Memory B cell (primary cell): ENCODE measurements at regions not wholly inside any gene's neighbourhood (a gene's known extent, or its start where the extent isn't known, plus 50 kb on each side); places are given as distances from the start of the nearest gene placed in this dataset.
"Not testable (repeated sequence)": the region's sequence is repeated elsewhere in the genome, so short reads cannot be mapped to it uniquely, and the experiment has no call there.

ENCODE experiments used
- ATAC-seq: fragments of 150-1000 bp; cut with Tn5 transposase; 2 replicates; pipeline ENCODE4 v1.10.0; 2021; ENCODE audit warnings: low read depth, mild to moderate bottlenecking, moderate library complexity
- DNase-seq, 2 donors: peaks; one replicate each; pipeline ENCODE4 v3.0.0; 2022; ENCODE audit warnings: low spot score in 2 of 2
- H3K27ac Mint-ChIP-seq: one replicate; pipeline ENCODE4 v1.8.0; 2022; ENCODE audit warnings: mild to moderate bottlenecking, moderate library complexity, mixed read lengths
- H3K27me3 Mint-ChIP-seq: one replicate; pipeline ENCODE4 v1.8.0; 2022; ENCODE audit warnings: mixed read lengths
- H3K36me3 Mint-ChIP-seq: one replicate; pipeline ENCODE4 v1.8.0; 2022; ENCODE audit warnings: mild to moderate bottlenecking, mixed read lengths
- H3K4me1 Mint-ChIP-seq: one replicate; pipeline ENCODE4 v1.8.0; 2022; ENCODE audit warnings: mixed read lengths
- H3K4me3 Mint-ChIP-seq: one replicate; pipeline ENCODE4 v1.8.0; 2022; ENCODE audit warnings: mild to moderate bottlenecking, moderate library complexity, mixed read lengths
- H3K9me3 Mint-ChIP-seq: one replicate; pipeline ENCODE4 v1.8.0; 2022; ENCODE audit warnings: mixed read lengths

- H3K9me3 Mint-ChIP-seq, H3K4me1 Mint-ChIP-seq, H3K27ac Mint-ChIP-seq, DNase-seq, ATAC-seq, H3K4me3 Mint-ChIP-seq, H3K27me3 Mint-ChIP-seq, H3K36me3 Mint-ChIP-seq: not testable (repeated sequence)
These were observed 117.5 kb upstream of the TOP1 start for GRCh38 chr20:40911152-40911551.

DNA sequence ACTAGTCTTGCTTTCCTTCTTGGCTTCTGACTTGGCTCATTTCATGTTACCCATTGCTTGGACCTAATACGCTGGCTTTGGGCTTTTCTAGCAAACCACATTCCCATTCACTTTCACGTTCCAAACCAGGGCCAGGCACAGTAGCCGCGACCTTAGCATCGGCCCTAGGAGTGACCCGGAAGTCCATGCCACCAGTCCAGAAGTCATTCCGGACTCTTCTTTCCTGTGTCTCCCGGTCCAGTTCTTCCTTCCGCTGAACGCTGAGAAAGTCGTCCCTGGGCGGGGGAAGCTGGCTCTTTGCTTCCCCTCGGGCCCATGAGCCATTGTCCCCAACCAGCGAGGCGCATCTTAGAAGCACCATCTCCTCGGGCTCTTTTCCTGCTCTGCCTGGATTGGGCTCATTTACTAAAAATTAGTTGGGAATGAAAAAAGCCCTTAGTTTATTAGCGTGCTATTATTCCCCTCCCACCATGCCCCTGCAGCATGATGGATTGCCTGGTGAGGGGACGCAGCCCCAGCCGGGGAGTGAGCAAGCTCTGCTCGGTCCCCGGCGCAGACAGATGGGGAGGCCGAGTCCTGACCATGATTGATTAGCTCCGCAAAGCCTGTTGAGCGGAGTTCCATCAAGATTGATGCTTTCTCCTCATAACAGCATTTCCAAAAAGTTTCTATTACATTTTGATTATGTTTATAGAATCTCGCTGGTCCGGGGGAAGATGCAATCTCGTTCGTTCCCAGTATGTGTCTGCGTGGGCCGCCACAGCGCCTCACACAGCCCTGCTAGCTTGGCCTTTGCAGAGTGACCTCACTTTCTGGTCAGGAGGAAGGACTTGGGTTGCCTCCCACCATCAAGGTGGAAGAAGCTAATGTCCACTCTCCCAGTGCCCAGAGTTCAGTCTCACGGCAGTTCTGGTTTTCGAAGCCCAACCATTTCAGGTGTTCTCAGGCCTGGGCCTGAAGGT, 115.1 kb upstream of the TOP1 start:
- Mint-ChIP-seq H3K27me3 (peaks cover 2% of the 10 kb centered on the region), H3K4me1 (no peaks in the 10 kb centered on the region), H3K9me3 (no peaks in the 10 kb centered on the region), H3K36me3 (no peaks in the 10 kb centered on the region), H3K4me3 (no peak overlapping the region), H3K27ac (no peak overlapping the region)
- no peak for DNase-seq
- ATAC-seq = no peak

DNA sequence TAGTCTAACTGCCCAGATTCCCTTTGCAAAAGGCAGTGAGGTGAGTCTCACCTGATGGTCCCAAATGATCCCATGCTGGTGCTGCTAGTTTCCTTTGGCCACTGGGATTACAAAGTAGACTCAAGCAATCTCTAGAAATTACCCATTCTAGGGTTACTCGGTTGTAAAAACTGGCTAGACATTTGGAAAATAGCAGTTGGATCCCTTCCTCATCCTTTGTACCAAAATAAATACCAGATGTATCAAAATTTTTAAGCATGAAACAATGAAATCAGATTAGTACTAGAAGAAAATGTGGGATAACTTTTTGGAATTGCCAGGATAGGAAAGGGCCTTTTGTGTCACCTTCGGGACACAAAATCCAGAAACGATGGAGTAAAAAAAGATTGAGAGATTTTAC, 112.9 kb upstream of the TOP1 start:
- ATAC-seq (no peak), DNase-seq (no peak)
- Mint-ChIP-seq H3K4me1 (no peaks in the 10 kb centered on the region), H3K27me3 (peaks cover 2% of the 10 kb centered on the region), H3K36me3 (no peaks in the 10 kb centered on the region), H3K27ac (no peak overlapping the region), H3K4me3 (no peak overlapping the region), H3K9me3 (no peaks in the 10 kb centered on the region)

- H3K4me3 Mint-ChIP-seq = no peak overlapping the region
- H3K9me3 Mint-ChIP-seq = no peaks in the 10 kb centered on the region
- no peak overlapping the region for H3K27ac Mint-ChIP-seq
- ATAC-seq (no peak), DNase-seq (no peak)
- H3K4me1 Mint-ChIP-seq = no peaks in the 10 kb centered on the region
- no peaks in the 10 kb centered on the region for H3K36me3 Mint-ChIP-seq
- H3K27me3 Mint-ChIP-seq = peaks cover 2% of the 10 kb centered on the region
These were observed 112.3 kb upstream of the TOP1 start for GRCh38 chr20:40916276-40916675.

- Mint-ChIP-seq H3K9me3 (no peaks in the 10 kb centered on the region), H3K4me1 (no peaks in the 10 kb centered on the region), H3K27me3 (no peaks in the 10 kb centered on the region), H3K27ac (no peak overlapping the region), H3K36me3 (no peaks in the 10 kb centered on the region), H3K4me3 (no peak overlapping the region)
- no peak for ATAC-seq
- DNase-seq = no peak
These were observed 108.3 kb upstream of the TOP1 start for GRCh38 chr20:40920291-40920690.

DNA sequence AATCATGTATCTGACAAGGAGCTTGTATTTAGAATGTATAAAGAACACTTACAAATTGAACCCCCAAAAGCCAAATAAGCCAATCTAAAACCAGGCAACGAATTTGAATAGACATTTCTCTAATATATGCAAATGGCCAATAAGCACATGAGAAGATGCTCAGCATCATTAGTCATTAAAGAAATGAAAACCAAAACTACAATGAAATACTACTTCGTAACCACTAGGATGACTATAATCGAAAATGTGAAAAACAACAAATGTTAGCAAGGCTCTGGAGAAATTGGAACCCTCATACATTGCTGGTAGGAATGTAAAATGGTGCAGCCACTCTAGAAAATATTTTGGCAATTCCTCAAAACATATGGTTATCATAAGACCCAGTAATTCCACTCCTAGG, 105.8 kb upstream of the TOP1 start:
- H3K27me3 Mint-ChIP-seq = no peaks in the 10 kb centered on the region
- H3K4me3 Mint-ChIP-seq = no peak overlapping the region
- H3K4me1 Mint-ChIP-seq = peaks cover 8% of the 10 kb centered on the region
- DNase-seq (no peak), ATAC-seq (no peak)
- H3K27ac Mint-ChIP-seq = no peak overlapping the region
- no peaks in the 10 kb centered on the region for H3K36me3 Mint-ChIP-seq
- no peaks in the 10 kb centered on the region for H3K9me3 Mint-ChIP-seq

DNA sequence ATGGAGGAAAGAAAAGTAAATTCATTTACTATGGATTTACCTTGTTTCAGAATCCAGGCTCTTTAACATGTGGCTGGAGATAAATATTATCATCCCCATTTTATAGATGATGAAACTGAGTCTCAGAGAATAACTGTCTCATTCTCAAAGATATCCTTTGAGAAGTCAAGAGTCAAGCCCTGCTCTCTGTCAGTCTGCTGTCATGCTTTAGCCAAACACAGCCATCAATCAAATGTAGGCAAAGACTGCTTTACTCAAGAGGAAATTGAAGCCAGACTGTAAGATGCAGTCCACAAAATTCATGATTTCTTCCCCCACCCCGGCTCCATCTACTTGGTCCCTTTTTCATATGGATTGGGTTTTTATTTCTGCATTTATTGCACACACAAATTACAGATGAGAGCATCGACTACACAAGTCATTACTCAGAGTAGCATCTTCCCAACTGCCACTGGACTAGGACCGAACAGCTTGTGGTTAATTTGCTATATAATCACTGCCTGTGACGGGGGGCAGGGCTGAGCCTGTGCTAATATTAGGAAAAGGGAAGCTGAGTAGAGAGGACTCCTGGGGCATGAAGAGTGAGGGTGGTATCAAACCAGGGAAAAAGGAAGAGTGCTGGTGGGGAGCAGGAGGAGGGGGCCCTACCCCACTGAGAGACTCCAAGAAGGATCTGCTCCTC, 102.7 kb upstream of the TOP1 start:
- peaks cover 5% of the 10 kb centered on the region for H3K27me3 Mint-ChIP-seq
- H3K36me3 Mint-ChIP-seq = no peaks in the 10 kb centered on the region
- DNase-seq = no peak
- no peak for ATAC-seq
- no peak overlapping the region for H3K4me3 Mint-ChIP-seq
- H3K9me3 Mint-ChIP-seq = no peaks in the 10 kb centered on the region
- no peak overlapping the region for H3K27ac Mint-ChIP-seq
- peaks cover 10% of the 10 kb centered on the region for H3K4me1 Mint-ChIP-seq

DNA sequence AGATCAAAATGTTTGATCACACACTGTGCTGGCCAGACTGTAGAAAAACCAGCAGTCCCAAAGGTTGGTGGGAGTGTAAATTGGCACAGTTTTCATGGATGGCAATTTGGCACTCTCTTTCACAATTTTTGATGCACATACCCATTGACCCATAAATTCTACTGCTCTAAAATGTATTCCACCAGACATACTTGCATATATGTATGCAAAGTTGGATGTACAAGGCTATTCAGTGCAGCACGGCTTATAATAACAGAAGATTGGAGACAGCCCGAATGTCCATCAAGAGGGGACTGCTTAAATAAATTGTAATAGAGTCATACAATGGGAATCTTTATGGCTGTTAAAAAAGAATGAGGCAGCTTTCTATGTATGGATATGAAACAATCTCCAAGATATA, 101.7 kb upstream of the TOP1 start:
- Mint-ChIP-seq H3K9me3 (no peaks in the 10 kb centered on the region), H3K4me3 (no peak overlapping the region), H3K27me3 (peaks cover 5% of the 10 kb centered on the region), H3K4me1 (peaks cover 10% of the 10 kb centered on the region), H3K36me3 (no peaks in the 10 kb centered on the region), H3K27ac (no peak overlapping the region)
- ATAC-seq = no peak
- no peak for DNase-seq

- peaks cover 11% of the 10 kb centered on the region for H3K27me3 Mint-ChIP-seq
These were observed 98.1 kb upstream of the TOP1 start for GRCh38 chr20:40930561-40930960.

GRCh38 chr20:40931410-40932044, 97.1 kb upstream of the TOP1 start:
- Mint-ChIP-seq H3K27me3 (peaks cover 11% of the 10 kb centered on the region), H3K36me3 (peaks cover 4% of the 10 kb centered on the region), H3K27ac (no peak overlapping the region), H3K4me3 (no peak overlapping the region), H3K9me3 (peaks cover 7% of the 10 kb centered on the region), H3K4me1 (peaks cover 6% of the 10 kb centered on the region)
- no peak for ATAC-seq
- no peak for DNase-seq

More at GRCh38 chr20:40930561-40930960, 98.1 kb upstream of the TOP1 start:
- Mint-ChIP-seq H3K36me3 (peaks cover 4% of the 10 kb centered on the region), H3K4me3 (no peak overlapping the region), H3K4me1 (peaks cover 10% of the 10 kb centered on the region), H3K9me3 (peaks cover 7% of the 10 kb centered on the region), H3K27ac (no peak overlapping the region)
- no peak for DNase-seq
- ATAC-seq = no peak

GRCh38 chr20:40932436-40932835, 96.2 kb upstream of the TOP1 start:
- Mint-ChIP-seq H3K9me3 (peaks cover 7% of the 10 kb centered on the region), H3K27me3 (peaks cover 11% of the 10 kb centered on the region)

DNA sequence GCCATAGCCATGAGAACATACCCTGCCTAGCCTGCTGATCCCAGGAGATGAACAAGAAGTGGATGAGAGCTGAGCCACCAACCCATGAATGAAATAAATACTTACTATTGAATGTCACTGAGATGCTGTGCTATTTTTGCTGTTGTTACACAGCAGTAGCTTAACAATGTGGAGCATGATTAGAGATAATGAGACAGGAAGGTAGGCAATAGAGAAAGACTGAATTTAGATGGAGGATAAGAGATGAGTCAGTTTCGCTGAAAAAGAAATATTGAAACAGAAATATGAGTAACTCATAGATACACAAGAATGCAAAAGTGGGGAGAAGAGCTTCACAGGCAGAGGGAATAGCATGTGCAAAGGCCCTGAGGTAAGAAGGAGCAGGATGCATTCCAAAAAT, 94.9 kb upstream of the TOP1 start:
- peaks cover 11% of the 10 kb centered on the region for H3K27me3 Mint-ChIP-seq
- peaks cover 4% of the 10 kb centered on the region for H3K36me3 Mint-ChIP-seq
- H3K4me1 Mint-ChIP-seq = peaks cover 2% of the 10 kb centered on the region
- no peak overlapping the region for H3K27ac Mint-ChIP-seq
- DNase-seq (no peak), ATAC-seq (no peak)
- H3K4me3 Mint-ChIP-seq = no peak overlapping the region
- peaks cover 7% of the 10 kb centered on the region for H3K9me3 Mint-ChIP-seq

More at GRCh38 chr20:40932436-40932835, 96.2 kb upstream of the TOP1 start:
- no peak overlapping the region for H3K4me3 Mint-ChIP-seq
- H3K27ac Mint-ChIP-seq = no peak overlapping the region
- no peak for ATAC-seq
- no peak for DNase-seq
- H3K4me1 Mint-ChIP-seq = peaks cover 6% of the 10 kb centered on the region
- peaks cover 4% of the 10 kb centered on the region for H3K36me3 Mint-ChIP-seq

- DNase-seq (no peak), ATAC-seq (no peak)
- H3K9me3 Mint-ChIP-seq = peaks cover 7% of the 10 kb centered on the region
- H3K4me3 Mint-ChIP-seq = no peak overlapping the region
- H3K4me1 Mint-ChIP-seq = peaks cover 17% of the 10 kb centered on the region
- H3K27me3 Mint-ChIP-seq = peaks cover 6% of the 10 kb centered on the region
- H3K27ac Mint-ChIP-seq = no peak overlapping the region
- H3K36me3 Mint-ChIP-seq = peaks cover 4% of the 10 kb centered on the region
These were observed 90.6 kb upstream of the TOP1 start for GRCh38 chr20:40938020-40938419.

DNA sequence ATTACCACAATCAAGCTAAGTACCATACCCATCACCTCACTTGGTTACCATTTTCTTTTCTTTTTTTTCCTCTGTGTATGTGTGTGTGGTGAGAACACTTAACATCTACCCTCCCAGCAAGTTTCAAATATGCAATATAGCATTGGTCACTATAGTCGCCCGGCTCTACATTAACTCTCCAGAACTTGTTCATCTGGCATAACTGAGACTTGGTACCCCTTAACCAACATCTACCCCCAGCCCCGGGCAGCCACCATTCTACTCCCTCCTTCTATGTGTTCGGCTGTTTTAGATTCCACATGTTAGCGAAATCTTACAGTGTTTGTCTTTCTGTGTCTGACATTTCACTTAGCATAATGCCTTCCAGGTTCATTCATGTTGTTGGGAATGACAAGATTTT, 89.0 kb upstream of the TOP1 start:
- no peak overlapping the region for H3K4me3 Mint-ChIP-seq
- no peaks in the 10 kb centered on the region for H3K36me3 Mint-ChIP-seq
- no peak overlapping the region for H3K27ac Mint-ChIP-seq
- H3K4me1 Mint-ChIP-seq = peaks cover 17% of the 10 kb centered on the region
- H3K27me3 Mint-ChIP-seq = no peaks in the 10 kb centered on the region
- ATAC-seq (no peak), DNase-seq (no peak)
- no peaks in the 10 kb centered on the region for H3K9me3 Mint-ChIP-seq
